Activated CD4-positive, CD25-positive, alpha-beta regulatory T cell (primary cell): ENCODE measurements at regions not wholly inside any gene's neighbourhood (a gene's known extent, or its start where the extent isn't known, plus 50 kb on each side); places are given as distances from the start of the nearest gene placed in this dataset.
"Not testable (repeated sequence)": the region's sequence is repeated elsewhere in the genome, so short reads cannot be mapped to it uniquely, and the experiment has no call there.

Source experiments
- DNase-seq, 4 experiments: peaks; one replicate each; lab custom pipeline; 2025; lab: John Stamatoyannopoulos, UW

DNA sequence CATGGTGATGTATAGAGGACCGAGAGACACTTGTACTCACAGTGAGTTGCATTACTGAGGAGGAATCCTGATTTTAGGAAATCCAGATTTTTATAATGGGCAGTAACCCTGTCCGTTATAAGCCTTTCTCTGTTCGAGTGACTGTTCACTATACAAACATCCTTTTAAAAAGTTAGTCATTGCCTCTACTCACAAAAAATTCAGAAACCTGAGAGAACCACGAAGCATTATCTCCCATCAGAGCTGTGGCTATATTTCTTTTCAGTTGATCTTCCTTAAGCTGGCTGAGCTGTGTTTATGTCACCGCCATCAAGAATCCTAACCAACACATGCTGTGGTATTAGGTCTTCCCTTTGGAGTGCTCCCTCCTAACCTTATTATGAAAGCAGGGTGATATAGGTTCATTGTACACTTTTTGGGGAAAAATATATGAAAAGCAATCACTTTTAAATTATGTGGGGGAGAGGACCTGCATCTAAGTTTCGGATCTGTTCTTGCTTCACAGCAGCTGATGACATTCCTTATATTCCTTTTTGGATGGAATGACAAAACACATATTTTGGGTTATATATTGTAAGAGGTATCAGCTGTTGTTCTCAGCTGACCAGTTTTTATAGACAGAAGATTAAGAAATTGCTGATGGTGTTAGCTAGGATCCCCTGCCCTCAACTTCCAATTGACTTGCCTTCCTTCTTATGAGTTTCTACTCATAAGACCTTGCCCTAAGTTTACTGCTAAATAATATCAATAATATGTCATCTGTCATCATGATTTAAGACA, 465.9 kb upstream of the RASGRP1 start:
- DNase-seq: no peak

DNA sequence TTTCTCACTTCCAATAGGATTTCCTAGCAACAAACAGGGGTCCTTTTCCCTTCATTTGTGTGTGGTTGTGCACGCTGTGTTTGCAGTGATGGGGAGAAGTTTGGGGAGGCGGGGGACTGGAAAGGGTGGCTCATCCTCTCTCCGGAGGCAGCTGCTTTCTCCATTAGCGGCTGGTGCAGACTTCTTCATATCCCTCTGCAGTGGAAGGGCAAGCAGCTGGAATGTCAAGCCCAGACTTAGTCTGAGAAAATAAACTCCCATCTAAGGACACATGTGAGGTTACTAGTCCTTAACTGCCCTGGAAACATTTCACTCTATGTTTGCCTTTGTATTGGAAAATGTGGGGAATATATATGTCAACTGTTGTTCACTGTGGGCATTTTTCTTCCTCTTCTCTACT, 467.0 kb upstream of the RASGRP1 start:
- DNase-seq: no peak

DNA sequence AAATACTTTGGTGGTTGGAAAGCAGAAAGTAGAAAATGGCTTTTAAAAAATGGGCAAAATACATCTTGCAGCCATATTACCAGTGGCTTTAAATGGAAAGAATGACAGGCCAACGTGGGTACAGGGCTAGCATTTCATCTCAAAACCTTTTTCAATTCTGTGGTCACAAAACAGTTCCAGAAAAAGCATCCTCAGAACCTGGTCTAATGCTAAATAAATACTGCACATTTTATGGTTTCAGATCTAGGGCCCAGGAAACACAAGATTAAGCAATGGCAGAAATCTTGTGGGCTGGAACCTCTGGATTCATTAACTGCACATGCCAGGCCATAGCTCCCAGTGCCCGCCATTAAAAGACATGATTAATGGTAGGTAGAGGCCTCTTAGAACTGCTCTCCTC, 470.2 kb upstream of the RASGRP1 start:
- DNase-seq: no peak

DNA sequence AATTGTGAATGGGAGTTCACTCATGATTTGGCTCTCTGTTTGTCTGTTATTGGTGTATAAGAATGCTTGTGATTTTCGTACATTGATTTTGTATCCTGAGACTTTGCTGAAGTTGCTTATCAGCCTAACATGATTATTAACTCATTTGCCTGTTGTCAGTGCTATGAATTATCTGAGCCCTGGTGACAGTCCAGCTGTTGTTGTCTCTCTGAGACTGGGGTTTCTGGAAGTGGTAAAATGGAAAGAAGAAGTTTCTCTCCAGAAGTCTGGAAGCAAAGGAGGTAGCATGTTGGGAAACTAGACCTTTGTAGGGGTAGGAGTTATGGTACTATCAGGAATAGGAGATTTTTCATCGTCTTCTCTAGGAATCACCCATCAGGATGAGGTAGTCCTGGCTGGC, 473.0 kb upstream of the RASGRP1 start:
- DNase-seq: not testable (repeated sequence)

DNA sequence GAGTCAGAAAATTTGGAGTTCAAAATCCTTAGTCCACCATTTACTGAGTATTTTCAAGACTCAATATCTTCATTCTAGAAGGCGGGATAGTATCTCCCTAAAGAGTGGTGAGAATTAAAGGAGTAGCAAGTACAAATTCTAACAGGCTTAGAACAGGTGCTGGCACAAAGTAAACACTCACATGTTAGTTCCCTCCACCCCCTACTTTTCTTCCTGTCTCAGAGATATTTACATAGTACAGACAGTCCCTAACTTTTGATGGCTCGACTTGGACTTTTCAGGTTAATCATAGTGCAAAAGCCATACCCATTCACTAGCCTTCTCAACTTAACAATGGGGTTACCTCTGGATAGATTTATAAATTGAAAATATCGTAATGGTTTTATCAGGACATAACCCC, 476.2 kb upstream of the RASGRP1 start:
- DNase-seq: no peak

DNA sequence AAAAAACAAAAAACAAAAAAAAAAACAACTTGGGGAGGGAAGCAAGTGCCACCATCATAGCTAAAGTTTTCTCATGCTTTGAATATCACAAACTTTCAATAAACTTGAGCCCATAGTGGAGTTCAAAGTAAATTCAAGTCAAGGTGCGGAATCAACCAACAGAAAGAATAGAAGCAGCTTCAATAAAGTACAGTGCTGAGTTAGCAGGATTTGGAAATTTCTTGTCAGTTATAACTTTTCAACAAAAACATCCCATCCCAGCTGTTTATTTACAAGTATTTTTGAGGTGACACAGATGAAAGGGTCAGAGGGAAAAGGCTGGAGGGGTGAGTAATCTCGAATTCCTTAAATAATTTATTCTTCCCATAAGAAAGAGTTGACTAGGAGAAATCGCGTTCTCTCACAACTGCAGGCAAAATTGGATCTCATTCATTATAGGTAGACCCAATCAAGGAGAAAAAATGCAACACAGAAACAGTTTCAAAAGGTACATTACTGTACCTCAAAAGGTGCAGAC, 477.4 kb upstream of the RASGRP1 start:
- no peak for DNase-seq

DNA sequence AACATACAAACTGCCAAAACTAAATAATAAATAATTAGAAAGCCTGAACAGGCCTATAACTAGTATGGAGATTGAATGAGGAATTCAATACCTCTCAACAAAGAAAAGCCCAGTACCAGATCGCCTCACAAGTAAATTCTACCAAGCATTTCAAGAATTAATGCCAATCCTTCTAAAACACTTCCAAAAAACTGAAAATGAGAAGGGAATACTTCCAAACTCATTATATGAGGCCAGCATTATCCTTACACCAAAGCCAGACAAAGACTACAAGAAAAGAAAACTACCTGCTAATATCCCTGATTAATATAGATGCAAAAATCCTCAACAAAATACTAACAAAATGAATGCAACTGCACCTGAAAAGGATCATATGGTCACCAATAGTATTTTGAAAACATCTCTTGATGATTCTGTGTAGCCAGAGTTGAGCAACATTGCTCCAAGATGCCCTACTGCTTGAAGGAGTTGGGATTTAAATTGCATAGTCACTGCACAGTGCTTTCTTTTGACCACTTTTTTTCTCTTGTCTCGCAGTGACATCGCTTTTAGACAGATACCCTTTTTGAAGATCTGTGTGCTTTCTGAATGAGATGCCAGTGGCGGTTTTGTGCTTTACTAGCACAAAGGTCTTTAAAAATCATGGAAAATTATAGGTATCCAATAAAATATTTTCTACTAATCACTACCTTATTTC, 487.2 kb upstream of the RASGRP1 start:
- DNase-seq: no peak

DNA sequence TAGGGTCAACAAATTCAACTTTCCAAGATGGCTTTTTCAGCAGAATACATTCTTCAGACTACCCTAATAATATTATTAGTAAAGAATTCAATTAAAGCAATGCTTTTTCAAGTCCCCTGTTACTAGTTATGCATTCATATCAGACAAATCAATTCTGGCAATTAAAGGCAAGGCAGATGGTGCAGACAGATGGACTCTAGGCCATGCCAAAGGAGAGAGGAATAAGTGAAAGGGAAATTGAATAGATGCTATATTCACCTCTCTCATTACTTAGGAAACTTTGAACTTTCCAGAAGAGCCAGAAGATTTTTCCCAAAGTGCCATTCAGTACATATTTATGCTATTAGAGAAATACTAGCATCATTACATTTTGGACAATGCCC, 487.7 kb upstream of the RASGRP1 start:
- no peak for DNase-seq

DNA sequence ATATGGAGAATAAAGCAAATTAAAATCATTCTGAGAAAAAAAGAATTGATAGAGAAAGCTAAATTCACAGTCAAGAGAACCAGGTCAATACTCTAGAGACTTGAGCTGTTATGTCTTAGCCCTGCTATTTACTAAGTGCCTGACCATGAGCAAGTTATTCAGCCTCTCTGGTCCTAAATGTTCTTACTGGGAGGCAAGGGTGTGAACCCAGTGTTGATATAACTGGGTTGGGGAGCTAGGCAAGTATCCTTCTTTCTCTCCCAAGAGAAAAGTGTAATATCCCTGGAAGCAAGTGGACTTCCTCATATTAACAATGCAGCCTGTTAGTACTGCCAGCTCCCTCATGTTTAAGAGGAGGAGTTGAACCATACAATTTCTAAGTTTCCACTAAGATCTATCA, 488.9 kb upstream of the RASGRP1 start:
- no peak for DNase-seq

DNA sequence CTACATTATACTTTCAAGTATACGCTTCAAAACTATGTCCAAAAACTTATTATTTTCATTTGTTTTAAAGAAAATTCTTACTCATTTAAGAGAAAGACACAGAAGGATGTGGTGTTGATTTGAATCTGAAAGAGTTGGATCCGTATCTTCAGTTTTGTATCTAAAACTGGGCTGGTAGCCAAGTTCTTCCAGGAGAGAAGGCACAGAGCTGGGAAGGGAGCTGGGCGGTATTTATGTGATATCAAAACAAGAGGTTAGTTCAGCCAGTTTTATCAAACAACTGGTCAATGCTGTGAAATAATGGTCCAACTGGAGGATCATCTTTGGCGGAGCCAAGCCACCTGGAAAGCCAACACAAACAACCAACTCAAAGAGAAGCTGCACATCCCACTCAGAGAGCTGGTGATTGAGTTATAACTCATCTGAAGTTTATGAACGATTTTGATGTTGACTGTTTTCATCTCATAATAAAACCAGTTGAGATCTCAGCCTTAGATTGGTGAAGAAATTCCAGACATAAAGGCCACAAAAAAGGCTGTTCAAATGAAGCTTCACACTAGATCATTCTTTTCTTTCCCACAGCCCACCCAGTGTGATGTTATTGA, 489.6 kb upstream of the RASGRP1 start:
- DNase-seq: no peak

DNA sequence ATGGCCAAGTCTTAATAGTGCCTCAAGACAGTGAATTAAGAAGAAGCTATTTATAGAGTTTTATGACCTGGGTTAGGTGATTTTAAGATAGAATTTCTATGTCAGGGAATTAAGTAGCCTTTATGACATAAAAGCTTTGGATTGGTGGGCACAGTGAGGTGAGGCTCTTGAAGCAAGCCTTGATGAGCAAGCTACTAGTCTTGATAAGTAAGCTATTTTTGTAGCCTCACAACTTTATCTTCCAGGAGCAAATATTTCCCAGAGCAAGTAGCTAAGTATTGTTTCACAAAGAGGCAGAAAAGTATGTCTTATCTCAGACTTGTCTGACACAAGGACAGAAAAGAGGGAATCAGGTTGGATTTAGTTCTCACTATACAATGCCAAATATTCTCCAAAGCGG, 491.7 kb upstream of the RASGRP1 start:
- no peak for DNase-seq

DNA sequence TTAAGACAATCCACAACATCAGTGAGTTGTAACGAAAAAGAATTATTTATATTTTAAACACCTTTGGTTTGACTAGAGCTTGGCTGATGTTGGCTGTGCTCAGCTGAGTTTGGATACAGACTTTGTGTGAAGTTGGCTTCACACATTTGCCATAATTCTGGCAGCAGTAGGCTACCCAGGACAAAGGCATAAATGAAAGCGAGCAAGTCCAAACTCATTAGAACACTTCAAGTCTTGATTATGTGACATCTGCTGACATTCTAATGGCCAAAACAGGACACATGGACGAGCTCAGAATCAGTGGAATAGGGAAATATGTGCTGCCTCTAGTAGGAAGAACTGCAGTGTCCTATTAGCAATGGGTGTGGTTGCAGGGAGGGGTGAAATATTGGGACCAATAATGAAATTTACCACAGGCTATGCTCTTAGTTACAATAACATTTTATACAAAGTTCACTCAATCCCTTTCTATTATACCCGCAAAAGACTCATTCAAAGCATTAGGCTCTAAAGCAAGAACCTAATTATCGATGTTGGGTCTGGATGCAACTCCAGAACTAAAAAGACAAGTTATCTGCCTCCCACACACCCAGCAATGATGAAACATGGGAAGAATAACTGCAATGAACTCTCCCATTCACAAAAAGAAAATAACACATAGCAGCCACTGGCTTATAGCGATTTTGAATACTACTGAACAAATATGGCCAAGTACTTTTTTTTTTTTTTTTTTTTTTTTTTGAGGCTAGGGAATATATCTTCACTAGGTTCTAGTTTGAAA, 493.9 kb upstream of the RASGRP1 start:
- DNase-seq: no peak

DNA sequence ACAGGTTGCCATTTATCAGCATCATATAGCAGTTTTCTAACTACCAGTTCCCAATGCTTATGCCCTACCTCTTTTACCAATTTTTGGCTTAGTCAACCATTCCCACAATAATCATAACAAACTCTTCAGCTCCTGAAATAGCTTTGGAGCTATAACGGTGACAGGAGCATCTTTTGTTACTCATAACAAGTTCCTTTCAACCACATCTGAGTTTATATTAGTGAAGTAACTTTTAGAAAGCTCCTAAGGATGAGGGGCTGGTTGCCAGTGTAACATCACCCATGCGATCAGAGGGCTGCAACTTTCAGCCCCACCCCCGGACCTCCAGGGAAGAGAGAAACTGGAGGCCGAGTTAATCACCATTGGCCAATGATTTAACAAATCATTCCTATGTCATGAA, 495.3 kb upstream of the RASGRP1 start:
- no peak for DNase-seq

DNA sequence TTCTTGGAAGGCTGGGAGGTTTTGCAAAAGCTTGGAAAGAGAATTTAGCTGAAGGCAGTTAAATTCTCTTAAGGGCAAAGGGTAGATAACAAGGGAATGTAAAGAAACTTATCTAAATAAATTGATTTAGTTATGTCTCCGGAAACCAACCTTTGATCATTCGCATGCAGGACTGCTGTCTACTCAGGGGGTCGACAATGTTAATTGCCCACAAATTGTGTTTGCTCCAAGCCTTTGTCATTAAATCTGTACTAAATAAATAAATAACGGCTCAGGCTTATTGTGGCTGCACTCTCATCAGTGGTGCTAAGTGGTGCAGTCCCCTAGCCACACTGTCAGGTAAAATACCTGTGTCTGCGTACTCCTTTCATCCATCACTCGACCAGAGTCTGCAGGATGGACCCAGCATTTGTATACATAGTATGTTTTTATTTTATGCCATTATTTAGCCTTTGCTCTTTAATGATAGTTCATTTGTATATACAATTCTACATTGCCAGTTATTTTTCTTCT, 497.4 kb upstream of the RASGRP1 start:
- no peak for DNase-seq

DNA sequence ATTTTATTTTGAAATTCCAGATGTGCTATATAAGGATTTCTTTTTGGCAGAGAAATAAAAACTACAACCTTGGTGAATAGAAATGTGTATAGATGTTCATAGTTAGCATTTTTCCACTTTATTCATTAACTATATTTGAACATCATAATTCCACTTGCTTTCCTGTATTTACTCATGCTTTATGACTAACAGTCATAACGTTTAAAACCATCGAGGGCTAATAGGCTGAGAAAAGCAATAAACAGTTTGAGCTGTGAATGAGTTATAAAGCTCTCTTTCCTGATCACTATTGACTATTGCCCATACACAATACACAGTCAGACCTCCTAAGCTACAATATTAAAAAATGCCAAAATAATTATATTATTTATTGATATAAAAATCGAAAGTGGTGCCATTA, 502.1 kb upstream of the RASGRP1 start:
- DNase-seq: no peak

DNA sequence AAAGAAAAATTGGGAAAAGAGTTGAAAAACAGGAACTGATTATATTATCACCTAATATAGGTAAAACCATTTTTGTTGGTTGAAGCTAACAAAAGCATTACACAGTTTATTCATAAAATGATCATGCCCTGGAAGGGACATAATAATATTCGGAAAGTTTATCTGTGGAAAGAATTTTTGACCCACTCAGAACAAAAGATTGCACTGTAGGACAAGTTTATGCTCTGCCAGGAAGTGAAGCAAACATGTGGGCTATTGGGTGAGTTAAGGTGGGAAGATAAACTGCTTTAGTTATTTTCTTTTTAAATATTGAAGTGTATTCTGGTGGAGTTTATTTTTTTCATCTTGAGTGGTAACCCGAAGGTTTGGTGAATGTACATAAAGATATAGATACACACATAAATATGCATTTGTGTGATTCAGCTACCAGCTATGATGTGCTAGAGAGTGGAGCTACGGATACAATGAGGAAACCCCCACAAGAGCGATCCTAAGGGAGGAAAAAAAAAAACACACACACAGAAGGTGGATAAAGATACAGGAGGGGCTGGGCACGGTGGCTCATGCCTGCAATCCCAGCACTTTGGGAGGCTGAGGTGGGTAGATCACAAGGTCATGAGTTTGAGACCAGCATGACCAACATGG, 506.4 kb upstream of the THBS1 start:
- no peak for DNase-seq

DNA sequence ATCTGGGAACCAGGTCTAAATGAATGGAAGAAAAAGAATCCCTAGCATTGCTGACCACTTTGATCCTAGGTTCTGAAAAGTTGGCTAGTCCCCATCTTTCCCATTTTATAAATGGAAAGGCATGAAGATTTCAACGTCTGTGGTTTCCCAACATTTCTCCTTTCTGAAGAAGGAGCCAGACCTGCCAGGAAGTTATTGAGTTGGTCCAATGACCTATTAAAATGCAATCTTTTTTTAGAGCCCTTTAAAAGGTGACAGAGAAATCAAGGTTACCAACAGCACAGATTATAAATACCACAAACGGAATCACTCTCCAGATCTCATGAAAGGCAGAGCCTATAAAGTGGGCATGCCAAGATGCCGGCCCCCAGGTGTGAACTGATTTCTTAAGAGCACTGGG, 505.6 kb upstream of the THBS1 start:
- DNase-seq: no peak

DNA sequence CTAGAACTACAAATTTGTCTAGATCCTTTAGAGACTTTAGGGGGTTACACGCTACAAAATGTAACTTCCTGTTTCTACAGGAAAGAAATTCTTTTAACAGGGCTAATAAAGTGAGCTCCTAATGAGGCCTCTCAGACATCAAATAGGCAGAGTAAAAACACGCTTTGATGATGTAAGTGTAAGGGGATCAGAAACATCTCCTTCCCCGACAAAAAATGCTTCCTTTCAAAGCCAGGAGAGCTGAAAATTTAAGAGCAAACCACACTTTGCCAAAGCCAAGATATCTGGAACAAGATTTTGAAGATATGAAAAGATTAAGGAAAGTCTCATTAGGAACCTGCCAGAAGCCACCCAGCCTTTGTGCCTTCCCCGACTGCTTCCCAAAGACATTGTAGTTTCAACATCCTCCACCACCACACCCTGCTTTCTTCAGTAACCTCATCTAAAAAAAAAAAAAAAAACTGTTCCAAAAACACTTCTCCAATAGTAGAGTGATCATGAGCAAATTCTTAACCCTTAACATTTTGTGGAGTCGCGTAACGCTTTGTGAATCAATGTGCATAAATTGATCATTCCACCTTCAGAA, 505.0 kb upstream of the THBS1 start:
- DNase-seq: no peak

DNA sequence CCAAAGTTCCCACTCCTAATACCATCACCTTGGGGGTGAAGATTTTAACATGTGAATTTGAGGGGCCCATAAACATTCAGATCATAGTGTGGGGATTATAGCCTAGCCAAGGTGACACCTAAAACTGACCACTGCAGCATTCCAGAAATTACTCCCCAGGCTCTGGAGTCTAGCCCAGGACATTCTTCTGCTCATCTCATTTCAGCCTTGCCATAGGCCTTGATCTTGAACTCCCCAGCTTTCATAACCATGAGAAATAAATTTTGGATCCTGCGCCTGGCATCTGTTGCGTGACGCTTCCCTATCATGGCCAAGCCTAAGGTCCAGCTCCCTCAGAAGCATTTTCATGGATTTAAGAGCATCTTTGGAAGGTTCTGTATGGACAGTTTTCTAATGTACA, 502.9 kb upstream of the THBS1 start:
- no peak for DNase-seq

DNA sequence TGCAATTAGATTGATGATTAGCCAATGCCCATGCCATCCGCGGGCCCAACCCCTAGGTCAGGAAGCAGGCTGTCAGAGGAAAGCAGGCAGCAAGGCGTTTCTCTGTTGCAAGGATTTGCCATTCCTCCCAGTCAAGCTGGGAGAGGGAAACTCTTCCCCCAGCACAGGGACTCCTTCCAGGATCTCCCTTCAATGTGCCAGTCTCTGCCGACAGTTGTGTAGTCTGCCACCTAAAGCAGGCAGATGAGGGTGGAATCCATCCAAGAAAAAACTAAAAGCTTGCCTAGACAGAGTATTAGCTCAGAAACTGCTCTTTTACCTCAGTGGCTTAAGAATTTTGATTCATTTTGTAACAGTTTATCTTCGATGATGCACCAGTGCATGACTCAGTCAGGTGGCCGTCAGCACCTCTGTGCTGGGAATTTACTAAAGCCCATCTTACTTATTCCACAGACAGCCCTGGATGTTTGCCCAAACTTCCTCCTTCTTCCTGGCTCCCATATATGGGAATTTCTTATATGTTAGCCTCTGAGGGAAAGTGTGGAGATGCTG, 501.5 kb upstream of the THBS1 start:
- DNase-seq: no peak

DNA sequence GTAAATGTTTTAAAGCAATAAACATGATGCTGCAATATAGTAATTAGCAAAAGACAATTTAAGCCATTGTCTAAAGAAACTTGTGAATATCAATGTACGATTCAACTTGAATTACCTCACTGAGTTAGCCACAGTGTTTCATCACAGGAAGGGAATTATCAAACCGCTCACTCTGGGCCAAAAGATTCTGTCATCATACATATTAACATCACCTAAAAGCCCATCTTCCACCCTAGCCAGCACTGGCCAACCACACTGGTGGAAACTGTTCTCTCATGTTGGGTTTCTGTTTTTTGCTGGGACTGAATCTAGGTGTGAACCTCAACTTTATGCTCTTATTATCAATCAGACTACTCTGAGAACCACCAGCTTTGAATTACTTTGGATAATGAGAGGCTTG, 497.7 kb upstream of the THBS1 start:
- DNase-seq: no peak
